ENCODE measurements at regions not wholly inside any gene's neighbourhood (a gene's known extent, or its start where the extent isn't known, plus 50 kb on each side); places are given as distances from the start of the nearest gene placed in this dataset.
"Not testable (repeated sequence)": the region's sequence is repeated elsewhere in the genome, so short reads cannot be mapped to it uniquely, and the experiment has no call there.

DNA sequence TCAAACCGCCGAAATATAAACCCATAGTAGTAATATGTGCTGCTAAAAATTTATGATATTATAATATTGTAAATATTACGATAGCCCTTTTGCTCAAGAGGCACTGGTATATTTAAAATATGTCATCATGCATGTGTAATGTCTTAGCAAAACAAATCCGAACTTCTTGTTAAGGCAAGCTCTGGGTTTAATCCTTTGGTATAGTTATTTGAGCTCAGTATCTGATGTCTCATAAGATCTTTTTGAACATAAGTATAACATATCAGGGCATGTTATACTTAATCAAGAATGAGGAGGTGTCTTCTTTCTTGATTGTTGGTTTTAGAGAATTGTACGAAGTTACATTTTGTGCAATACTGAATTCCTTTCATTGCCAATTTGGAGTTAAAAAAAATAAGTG lies 154.1 kb upstream of the CBLB start:
- DNase-seq (ENCODE audit: low read depth in 2 of 2): no peak

DNA sequence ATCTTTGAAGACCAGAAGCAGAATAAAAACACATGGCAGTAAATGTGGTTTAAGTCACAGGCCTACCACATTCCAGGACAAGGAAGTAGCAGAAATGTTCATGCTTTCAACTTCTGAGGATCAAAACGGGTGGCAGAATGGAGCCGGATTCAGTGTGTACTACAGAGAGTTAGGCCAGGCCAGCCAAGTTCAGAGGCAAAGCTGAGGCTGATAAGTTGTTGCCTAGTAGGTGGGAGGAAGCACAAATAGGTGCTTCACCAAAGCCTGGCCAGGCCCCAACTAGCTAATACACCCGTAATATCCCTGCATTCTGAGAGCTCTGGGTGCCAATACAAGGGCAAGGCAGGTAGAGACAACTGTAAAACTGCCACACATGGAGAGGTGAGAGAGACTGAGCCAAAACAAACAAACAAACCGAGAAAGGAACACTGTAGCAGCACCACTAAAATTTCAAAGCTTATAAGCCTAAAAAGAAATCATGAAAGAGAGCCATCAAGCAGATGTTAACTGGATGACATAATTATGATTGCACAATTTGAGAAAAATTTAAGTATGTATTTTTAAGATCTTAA lies 156.4 kb upstream of the CBLB start:
- no peak for DNase-seq (ENCODE audit: low read depth in 2 of 2)

DNA sequence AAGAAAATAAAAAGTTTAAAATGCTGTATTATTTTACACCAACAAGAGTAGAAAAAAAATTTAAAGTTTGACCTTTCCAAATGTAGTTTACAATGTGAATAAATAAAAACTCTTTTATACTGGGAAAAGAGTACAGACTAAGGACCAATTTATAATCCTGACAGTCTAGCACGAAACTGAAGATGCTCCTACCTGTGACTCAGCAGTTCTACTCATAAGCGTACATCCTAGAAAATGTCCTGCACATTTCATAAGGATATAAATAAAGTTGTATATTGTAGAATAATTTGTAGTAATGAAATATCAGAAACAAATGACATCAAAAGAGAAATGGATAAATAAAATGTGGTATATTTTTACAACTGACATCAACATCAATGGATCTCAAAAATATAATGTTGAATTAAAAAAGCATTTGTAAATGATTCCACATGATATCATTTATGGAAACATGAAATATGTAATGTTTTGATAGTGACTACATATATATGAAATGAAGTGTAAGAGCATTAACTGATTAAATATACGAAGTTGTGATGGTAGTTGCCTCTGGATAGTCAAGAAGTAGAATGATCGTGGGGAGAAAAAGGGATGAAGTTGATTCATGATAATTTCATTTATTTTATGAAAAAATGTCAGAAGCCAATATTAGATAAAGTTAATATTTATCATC lies 161.3 kb upstream of the CBLB start:
- DNase-seq (ENCODE audit: low read depth in 2 of 2): no peak

DNA sequence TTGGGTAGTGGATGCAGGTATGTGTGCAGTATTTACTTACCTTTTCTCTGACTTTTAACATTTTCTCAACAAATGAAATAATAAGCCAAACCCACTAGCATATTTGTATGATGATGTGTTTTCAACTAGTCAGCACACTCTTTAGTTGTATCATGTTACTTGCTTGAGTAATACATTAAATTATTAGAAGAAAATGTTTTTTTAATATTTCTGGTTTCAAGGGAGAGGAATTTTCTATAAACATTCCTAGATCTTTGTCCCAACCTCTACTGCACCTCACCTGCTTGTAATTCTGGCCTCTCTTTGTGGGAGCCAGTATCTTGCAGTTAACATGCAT lies 161.8 kb upstream of the CBLB start:
- DNase-seq (ENCODE audit: low read depth in 2 of 2): no peak

DNA sequence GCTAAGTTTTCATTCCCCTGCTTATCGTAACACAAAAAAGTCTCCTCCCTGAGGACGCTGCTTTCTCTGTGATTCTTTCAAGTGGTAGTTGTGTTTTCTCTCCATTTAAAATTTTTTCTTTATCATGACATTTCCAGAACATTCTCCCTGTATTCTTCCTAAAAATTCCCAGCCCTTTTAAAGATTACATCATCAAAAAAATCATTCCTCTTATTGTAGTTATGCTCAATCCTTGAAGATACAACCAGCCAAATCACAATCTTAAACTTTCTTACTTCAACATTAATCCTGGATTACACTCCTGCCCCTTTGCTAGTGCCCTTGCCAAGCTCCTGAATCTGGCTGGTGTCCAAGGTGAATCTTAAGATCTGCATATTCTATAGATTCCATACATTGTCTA lies 163.7 kb upstream of the CBLB start:
- no peak for DNase-seq (ENCODE audit: low read depth in 2 of 2)

DNA sequence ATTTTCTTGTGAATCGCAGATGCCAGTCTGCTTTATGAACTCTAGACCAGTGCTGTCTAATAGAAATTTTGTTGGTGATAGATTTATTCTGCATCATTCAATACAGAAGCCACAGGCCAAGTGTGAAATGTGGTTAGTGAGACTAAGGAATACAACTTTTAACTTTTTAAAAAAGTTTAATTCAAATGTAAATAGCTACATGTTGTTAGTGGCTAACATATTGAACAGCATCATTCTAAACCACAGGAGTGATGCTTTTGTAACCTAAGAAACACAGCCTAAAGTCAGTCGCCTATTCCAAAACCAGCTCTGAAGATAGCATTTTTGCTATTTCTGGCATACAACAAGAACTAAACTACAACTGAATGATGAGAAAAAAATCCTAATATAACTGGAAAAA lies 164.8 kb upstream of the CBLB start:
- DNase-seq (ENCODE audit: low read depth in 2 of 2): no peak

DNA sequence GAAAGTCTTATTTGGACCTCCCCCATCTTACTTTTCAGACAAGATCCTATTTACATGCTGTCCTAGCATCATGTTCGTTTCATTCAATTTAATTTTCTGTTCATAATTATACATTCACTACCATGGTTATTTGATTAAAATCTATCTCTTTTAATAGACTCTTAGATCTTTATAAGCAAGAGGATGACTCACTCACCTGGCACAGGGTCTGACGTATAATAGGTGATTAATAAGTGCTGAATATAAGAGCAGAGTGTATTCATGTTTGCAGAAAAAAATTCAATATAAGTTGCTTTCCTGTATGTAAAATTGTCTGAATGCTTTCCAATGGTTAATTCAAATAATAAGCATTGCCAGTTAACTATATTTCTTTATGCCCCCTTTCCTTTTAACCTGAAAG lies 165.5 kb upstream of the CBLB start:
- no peak for DNase-seq (ENCODE audit: low read depth in 2 of 2)

DNA sequence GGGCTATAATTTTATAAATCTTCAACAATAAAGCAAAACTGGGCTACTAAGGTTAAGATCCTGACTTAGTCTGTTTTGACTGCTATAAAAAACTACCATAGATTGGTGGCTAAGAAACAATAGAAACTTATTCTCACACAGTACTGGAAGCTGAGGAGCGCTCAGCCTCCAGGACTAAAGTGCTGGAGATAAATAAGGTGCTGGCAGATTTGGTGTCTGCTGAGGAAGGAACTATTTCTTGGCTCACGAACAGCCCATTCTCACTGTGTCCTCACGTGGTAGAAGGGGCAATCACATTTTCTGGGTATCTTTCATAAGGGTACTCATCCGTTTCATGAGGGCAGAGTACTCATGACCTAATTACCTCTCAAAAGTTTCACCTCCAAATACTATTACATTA lies 166.8 kb upstream of the CBLB start:
- no peak for DNase-seq (ENCODE audit: low read depth in 2 of 2)

DNA sequence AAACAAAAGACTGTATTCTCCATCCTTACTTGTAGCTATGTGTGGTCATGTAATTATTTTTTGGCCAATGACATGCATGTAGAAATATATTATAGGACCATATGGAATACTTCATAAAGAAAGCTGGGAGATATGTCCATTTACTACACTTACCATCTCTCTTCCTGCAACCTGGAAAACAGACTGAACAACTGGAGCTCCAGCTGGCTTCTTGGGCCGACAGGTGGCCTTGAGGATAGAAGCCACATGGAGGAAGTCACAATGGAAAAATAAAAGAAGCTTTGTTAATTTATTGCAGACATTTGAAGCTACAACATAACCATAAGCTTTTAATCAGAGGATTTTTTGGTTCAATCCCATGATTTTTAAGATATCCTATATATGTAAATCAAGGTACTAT lies 167.9 kb upstream of the CBLB start:
- DNase-seq (ENCODE audit: low read depth in 2 of 2): no peak

DNA sequence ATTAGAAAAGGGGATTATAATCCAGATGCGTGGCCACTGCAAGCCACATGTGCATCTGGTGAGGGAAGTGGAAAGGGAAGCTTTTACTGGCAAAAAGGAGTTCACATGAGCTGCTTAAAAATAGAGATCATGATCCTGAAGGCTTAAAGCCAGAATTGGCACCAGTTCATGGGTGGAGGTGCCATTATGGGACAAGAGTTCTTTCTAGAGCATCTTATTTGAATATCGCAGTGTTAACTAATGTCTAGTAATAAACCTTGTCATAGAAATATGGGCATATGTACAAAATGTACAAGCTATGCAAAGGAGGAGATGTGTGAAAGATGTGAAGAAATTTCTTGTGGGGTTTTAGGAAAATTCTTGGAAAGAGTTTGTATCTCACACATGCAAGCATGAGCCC lies 178.4 kb upstream of the CBLB start:
- no peak for DNase-seq (ENCODE audit: low read depth in 2 of 2)

DNA sequence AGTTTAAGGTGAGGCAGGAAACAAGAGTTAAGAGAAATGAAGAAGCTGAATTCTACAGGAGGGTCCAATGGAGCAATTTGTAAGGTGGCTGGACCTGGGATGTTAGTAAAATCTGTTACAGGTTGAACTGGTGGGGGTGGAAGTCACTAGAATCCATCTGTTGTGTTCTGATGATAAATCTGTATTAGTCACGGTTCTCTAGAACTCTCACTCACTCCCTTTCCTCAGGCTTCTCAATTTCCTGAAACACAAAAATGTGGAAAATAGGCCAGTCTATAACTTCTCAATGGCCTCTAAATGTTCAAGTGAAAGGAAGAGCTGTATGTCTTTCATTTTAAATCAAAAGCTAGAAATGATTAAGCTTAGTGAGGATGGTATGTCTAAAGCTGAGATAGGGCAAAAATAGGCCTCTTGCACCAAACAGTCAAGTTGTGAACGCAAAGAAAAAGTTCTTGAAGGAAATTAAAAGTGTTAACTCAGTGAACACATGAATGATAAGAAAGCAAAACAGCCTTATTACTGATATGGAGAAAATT lies 180.2 kb upstream of the CBLB start:
- no peak for DNase-seq (ENCODE audit: low read depth in 2 of 2)

DNA sequence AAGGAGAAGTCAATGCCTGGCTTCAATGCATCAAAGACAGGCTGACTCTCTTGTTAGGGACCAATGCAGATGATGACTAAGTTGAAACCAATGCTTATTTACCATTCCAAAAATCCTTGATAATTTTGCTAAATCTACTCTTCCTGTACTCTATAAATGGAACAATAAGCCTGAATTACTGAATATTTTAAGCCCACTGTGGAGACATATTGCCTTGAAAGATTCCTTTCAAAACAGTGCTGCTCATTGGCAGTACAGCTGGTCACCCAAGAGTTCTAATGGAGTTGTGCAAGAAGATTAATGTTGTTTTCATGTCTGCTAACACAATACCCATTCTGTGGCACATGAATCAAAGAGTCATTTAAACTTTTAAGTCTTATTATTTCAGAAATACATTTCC lies 181.0 kb upstream of the CBLB start:
- no peak for DNase-seq (ENCODE audit: low read depth in 2 of 2)

DNA sequence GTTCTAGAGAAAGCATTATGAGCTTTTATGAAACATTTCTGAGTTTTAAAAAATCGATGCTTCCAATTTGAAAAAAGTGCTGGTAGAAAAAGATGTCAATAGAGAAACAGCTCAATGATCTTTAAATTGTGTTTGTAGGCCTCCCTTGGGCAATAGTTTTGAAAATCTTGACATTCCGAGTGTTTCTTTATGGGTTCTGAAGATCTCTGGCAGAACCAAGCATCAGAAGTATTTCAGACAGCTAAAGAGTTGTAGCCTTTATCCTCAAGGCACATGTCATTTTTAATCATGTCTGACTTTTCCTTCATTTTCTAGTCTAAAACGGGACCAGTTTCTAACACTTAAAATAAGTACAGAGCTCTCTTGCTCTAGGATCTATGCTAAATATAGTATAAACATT lies 188.1 kb upstream of the CBLB start:
- no peak for DNase-seq (ENCODE audit: low read depth in 2 of 2)

DNA sequence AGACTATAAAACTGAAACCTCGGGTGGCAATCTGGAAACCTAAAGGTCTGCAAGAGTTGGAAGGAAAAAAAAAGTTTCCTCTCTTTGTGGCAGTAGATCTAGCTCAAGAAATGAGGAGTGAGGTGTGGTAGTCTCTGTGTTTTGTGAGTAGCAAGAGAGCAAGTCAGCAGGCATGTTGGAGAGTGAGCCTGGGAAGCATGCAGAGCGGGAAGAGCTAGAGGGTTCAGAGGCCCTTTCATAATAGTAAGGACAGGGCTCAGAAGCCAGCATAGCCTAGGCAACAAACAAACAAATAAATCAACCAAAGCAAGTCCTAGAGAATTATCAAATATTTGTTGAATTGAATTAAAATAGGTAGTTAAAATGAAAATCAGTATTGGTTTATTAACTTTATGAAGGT lies 189.7 kb upstream of the CBLB start:
- DNase-seq (ENCODE audit: low read depth in 2 of 2): no peak

DNA sequence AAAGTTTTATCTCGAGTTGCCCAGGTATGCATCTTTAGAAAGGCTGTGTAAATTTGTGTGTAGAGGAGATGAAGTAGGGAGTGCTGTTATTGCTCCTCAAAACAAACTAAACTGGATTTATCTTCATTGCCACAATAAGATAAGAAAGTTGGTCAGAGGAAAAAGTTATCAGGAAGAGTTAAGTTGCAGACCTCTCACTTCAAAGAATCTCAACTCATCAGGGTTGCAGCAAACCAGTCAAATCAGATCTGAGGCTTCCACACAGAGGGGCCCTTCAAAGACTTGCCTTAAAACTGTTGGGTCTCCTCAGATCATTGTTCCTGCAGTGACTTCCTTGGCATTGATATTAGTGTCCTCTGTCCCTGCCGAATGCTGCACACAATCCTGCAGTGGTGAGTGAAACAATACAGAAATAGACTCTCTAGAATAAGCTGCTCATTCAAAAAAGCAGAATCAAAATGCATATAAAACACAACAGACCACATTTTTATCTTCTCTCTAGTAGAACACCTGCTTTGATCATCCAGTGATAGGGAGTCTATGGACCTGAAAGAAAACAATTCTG lies 191.2 kb upstream of the CBLB start:
- no peak for DNase-seq (ENCODE audit: low read depth in 2 of 2)

DNA sequence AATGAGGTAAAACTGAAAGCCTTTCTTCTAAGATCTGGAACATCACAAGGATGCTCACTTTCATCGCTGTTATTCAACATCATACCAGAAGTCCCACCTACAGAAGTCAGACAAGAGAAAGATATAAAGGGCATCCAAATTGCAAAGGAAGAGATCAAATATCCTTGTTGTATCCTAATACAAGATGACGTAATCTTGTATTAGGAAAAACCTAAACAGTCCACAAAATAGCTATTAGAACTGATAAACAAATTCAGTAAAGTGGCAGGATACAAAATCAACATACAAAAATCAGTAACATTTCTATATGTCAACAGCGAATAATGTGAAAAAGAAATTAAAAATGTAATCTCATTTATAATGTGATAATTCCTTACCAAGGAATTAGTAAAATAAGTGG lies 195.1 kb upstream of the CBLB start:
- no peak for DNase-seq (ENCODE audit: low read depth in 2 of 2)

DNA sequence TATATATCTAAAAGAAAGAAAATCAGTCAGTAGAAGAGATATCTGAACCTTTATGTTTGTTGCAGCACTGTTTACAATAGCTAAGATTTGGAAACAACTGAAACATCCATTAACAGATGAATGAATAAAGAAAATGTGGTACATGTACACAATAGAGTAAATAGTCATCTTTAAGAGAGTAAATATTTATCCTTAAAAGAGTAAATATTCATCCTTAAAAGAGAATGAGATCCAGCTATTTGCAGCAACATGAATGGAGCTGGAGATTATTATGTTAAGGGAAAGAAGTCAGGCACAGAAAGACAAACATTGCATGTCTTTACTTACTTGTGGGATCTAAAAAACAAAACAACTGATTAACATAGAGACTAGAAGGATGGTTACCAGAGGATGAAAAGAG lies 197.0 kb upstream of the CBLB start:
- DNase-seq (ENCODE audit: low read depth in 2 of 2): no peak

DNA sequence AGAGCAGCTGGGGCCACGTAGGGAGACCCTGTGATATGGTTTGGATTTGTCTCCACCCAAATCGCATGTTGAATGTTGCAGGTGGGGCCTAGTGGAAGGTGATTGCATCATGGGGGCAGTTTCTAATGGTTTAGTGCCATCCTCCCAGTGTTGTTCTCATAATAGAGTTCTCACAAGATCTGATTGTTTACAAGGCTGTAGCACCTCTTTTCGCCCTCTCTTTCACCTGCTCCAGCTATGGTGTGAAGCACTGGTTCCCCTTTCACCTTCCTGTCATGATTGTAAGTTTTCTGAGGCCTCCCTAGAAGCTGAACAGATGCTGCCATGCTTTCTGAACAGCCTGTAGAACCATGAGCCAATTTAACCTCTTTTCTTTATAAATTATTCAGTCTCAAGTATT lies 198.9 kb upstream of the CBLB start:
- DNase-seq (ENCODE audit: low read depth in 2 of 2): no peak

DNA sequence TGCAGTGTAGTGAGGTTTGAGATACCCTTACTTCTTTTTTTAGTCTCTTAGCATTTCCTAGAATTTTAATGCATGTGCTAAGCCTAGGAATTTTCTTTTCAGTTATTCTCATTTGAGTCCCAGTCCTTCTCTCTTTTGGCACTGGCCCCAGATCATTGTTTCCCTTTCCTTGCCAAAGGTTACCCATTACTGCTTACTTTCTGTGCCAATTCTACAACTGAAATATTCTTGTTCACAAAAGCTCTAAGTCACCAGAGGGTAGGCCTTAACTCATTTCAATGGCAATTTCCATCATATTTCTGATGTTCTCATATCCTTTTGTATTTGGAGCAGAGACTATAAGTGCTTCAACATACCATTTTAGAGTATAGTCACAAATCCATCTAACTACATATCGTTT lies 199.6 kb upstream of the CBLB start:
- DNase-seq (ENCODE audit: low read depth in 2 of 2): no peak

DNA sequence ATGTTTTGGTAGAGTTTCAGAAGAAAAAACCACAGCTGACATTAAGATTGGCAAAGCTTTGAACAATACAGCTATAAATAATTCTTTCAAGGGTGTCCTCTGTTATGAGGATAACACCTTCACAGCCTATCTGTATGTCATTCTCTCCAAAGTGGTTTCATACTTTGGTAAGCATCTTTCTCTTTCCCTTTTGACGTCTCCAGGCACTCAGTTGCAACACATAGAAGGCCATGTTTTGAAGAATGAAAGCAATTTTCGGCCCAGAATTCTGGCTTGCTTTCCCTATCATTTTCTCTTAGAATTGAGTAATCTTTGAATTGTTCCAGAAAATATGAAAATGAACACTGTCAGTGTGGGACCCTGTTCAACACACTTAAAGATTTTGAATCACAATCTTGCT lies 200.0 kb upstream of the CBLB start:
- no peak for DNase-seq (ENCODE audit: low read depth in 2 of 2)

DNA sequence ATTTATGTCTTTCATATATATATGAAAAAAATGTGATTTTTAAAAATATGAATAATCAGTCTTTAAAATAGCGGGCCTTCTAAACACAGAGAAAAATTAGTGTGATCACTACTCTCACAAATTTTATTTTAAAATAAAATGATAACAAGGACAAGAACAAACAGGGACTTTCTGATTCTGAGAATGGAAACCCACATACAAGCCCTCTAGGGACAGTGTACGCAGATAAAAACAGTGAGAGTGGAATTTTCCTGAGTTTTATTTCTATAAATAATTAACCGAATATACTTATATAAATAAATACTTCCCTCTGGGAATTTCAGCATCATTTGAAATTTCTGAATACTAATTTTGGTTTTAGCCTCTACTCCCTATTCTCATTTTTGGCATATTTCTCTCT lies 201.4 kb upstream of the CBLB start:
- DNase-seq (ENCODE audit: low read depth in 2 of 2): no peak

DNA sequence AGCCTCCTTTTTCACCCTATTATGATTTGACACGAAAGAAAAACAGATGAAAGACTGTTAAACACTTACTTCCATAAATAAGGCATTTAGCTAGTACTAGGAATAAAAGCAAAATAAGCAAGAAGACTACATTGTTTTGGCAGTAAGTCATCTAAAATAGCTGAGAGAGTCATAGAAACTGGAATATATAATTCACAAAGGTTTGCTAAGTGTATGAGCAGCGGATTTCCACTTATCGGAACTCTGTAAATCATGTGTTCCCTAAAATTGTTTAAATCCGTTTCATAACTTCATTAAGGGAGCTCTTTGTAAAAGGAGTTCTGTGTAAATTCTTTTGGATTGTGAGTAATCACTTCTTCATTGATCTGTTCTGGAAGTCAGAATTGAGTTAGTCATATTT lies 202.5 kb upstream of the CBLB start:
- DNase-seq (ENCODE audit: low read depth in 2 of 2): no peak

DNA sequence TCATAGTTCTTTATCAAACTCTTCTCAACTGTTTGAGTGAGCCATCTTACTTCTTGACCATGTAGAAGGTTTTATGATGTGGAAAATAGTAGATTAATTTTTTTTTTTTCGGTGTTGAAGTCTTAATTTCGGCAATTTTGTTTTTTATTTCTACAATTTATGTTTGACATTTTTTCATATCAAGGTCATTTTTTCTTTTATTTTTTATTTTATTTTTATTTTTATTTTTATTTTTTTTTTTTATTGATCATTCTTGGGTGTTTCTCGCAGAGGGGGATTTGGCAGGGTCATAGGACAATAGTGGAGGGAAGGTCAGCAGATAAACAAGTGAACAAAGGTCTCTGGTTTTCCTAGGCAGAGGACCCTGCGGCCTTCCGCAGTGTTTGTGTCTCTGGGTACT lies 203.8 kb upstream of the CBLB start:
- DNase-seq (ENCODE audit: low read depth in 2 of 2): not testable (repeated sequence)

DNA sequence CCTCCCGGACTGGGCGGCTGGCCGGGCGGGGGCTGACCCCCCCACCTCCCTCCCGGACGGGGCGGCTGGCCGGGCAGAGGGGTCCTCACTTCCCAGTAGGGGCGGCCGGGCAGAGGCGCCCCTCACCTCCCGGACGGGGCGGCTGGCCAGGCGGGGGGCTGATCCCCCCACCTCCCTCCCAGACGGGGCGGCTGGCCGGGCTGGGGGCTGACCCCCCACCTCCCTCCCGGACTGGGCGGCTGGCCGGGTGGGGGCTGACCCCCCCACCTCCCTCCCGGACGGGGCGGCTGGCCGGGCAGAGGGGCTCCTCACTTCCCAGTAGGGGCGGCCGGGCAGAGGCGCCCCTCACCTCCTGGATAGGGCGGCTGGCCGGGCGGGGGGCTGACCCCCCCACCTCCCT lies 205.0 kb upstream of the CBLB start:
- not testable (repeated sequence) for DNase-seq (ENCODE audit: low read depth in 2 of 2)

Measured in stimulated activated CD4-positive, alpha-beta T cell treated with anti-CD3 and anti-CD28 coated beads, Interleukin-12 subunit alpha, Interleukin-12 subunit beta, amount 100 ng/mL, for 24 hours (primary cell).